ENCODE measurements at regions not wholly inside any gene's neighbourhood (a gene's known extent, or its start where the extent isn't known, plus 50 kb on each side); places are given as distances from the start of the nearest gene placed in this dataset.

- TF ChIP-seq, protein P1, sequence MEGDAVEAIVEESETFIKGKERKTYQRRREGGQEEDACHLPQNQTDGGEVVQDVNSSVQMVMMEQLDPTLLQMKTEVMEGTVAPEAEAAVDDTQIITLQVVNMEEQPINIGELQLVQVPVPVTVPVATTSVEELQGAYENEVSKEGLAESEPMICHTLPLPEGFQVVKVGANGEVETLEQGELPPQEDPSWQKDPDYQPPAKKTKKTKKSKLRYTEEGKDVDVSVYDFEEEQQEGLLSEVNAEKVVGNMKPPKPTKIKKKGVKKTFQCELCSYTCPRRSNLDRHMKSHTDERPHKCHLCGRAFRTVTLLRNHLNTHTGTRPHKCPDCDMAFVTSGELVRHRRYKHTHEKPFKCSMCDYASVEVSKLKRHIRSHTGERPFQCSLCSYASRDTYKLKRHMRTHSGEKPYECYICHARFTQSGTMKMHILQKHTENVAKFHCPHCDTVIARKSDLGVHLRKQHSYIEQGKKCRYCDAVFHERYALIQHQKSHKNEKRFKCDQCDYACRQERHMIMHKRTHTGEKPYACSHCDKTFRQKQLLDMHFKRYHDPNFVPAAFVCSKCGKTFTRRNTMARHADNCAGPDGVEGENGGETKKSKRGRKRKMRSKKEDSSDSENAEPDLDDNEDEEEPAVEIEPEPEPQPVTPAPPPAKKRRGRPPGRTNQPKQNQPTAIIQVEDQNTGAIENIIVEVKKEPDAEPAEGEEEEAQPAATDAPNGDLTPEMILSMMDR (conservative IDR thresholded peaks at IDR 0.05 in 1 of 2, IDR thresholded peaks at IDR 0.05 in 1 of 2; ENCODE audit: low read depth in 1 of 2, low read length in 2 of 2): no peak
- TF ChIP-seq EZH2 (IDR thresholded peaks at IDR 0.05; ENCODE audit: low read length, missing control alignments): no peak
These were observed 183.2 kb upstream of the IL12A start for GRCh38 chr3:159805411-159805772.
